ENCODE measurements at regions not wholly inside any gene's neighbourhood (a gene's known extent, or its start where the extent isn't known, plus 50 kb on each side); places are given as distances from the start of the nearest gene placed in this dataset.

GRCh38 chr4:100949350-100949935, 397.9 kb downstream of the PPP3CA start:
- TF ChIP-seq POLR2A (IDR thresholded peaks at IDR 0.05; ENCODE audit: low read depth, low read length): no peak
- TF ChIP-seq POLR2AphosphoS5 (IDR thresholded peaks at IDR 0.05; ENCODE audit: low read depth, low read length): no peak
- TF ChIP-seq TAF1 (IDR thresholded peaks at IDR 0.05; ENCODE audit: borderline replicate concordance, low read depth, low read length): no peak

All from GM12892 (cell line).